ENCODE measurements at regions not wholly inside any gene's neighbourhood (a gene's known extent, or its start where the extent isn't known, plus 50 kb on each side); places are given as distances from the start of the nearest gene placed in this dataset.
"Not testable (repeated sequence)": the region's sequence is repeated elsewhere in the genome, so short reads cannot be mapped to it uniquely, and the experiment has no call there.

DNA sequence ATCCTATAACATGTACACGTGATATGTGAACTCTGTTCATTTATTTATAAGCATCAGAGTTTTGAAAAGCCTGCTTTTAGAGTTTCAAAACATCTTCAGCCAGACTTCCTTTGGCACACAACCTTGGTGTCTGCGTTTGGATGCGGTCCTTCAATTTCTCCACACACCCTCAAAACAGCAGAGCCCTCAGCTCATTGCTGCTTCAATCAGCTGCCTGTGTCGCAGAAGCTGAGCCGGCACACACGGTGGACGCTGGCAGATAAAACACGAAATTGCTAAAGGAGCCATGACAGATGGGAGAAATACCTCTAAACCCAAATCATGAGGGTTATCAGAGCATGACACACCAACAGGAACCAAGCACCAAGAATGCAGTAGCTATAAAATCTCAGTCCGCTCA is 396.4 kb upstream of the AKR1E2 start:
- intact Hi-C loops (cut with DNase I) = no loop called here
- DNase-seq = peak in 1 of 10 donors; percentile 42

DNA sequence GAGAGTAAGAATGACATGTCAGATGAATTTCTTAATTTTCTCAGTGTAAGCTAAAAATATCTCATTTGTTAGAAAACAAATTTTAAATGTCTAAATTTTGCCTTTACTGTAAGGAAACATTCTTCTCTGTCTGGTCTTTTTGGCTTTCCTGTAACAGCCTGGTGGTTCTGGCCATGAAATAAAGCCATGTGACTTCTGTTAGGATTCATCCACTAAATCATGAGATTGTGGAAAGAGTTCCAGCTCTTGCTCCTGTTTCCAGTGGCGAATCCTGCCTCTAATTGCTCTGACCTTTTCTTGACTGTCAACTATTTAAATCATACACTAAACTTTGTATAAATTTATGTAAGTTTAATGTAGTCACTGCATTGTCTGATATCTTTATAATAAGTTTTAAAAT is 398.5 kb upstream of the AKR1E2 start:
- intact Hi-C loops (cut with DNase I) = no loop called here
- no peak for DNase-seq

DNA sequence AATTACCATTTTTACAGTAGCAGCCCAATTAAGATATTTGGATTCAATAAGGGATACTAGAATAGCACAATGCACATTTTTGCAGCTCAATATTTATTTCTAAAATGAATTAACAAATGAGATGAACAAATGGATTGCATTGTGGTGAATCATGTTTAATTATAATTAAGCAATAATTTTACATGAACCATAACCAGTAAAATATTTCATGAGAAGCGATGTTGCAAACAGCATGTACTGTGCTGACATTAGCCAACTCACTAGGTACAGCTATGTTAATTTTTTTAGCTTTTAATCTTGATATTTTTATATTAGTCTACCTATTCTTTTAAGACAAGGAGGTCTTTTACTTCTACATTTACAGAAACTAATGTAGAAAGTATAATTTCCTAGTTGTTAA is 399.1 kb upstream of the AKR1E2 start:
- no peak for DNase-seq
- intact Hi-C loops (cut with DNase I) = no loop called here

DNA sequence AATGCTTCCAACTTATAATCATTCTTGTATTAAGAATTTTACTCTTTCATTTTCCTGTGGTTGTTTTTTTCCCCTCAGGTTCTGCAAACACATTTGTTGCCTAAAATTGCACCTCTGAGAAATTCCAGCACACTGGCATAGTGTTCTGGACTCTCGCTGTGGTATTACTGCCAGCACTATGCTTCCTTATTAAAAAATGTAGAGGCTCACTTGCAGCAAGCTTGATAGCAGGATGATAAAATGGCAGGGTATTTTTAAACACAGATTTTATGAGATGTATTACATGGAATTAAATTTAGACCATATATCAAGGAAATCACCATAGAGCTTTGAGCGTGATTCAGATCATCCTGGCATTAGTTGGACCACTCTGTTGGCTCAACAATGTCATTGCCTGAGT is 416.7 kb upstream of the AKR1E2 start:
- intact Hi-C loops (cut with DNase I) = no loop called here
- no peak for DNase-seq

DNA sequence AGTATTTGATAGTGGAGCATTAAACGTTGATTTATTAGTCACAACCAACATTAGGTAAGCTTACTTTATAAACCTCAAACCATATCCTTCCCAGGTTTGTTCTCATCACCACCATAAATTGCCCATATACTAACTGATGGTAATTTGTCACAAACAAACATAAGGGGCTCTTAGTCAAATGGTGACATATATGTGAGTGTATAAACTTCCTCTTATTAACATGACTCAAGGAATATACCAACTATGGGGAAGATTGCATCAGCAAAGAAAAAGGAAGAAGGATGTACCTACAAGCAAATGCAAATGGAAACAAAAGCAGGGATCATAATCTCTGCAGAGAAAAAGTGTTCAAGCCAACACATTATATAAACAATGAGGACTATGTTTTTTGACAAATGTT is 418.2 kb upstream of the AKR1E2 start:
- no peak for DNase-seq
- intact Hi-C loops (cut with DNase I) = no loop called here

DNA sequence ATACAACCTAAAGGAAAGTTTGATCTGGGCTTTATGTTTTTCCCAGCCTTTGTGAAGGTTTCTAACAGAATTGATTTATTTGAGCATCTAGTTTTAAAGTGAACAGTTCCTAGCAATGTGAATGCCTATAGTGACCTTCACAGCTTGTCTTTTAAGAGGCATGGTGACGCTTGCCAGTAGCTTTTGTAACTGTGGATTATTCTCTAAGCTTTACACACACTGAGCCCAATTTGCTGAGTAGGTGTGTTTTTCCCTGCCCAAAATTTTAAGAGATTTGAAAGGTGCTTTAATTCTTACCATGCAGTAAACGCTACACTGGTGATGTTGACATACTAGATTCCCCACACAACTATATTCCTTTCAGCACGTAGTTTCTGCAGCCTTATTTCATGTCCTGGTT is 420.2 kb upstream of the AKR1E2 start:
- DNase-seq = no peak
- intact Hi-C loops (cut with DNase I) = no loop called here

DNA sequence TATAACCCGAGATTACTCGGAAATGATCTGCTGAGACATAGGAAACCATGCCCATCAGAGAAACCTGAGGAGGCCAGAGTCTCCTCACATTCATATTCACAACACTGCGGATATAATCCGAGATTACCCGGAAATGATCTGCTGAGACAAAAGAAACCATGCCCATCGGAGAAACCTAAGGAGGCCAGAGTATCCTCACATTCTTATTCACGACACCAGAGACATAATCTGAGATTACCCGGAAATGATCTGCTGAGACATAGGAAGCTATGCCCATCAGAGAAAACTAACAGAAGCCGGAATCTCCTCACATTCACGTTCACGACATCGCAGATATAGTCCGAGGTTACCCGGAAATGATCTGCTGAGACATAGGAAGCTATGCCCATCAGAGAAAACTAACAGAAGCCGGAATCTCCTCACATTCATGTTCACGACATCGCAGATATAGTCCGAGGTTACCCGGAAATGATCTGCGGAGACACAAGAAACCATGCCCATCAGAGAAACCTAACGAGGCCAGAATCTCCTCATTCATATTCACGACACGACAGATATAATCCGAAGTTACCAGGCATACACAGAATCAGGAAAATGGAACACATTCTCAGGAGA is 422.3 kb upstream of the AKR1E2 start:
- intact Hi-C loops (cut with DNase I) = no loop called here
- DNase-seq = no peak

DNA sequence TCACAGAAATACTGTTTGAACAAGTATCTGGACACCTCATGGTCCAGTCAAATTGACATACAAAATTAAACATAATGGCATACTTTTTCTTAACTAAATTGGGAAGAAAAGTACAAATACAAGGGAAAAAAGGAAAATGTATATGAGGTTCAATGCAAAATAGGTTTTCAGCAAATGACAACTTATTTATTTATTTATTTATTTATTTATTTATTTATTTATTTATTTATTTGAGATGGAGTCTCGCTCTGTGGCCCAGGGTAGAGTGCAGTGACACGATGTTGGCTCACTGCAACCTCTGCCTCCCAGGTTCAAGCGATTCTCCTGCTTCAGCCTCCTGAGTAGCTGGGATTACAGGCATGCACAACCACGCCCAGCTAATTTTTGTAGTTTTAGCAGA is 424.9 kb upstream of the AKR1E2 start:
- intact Hi-C loops (cut with DNase I); DNase-seq: not testable (repeated sequence)

DNA sequence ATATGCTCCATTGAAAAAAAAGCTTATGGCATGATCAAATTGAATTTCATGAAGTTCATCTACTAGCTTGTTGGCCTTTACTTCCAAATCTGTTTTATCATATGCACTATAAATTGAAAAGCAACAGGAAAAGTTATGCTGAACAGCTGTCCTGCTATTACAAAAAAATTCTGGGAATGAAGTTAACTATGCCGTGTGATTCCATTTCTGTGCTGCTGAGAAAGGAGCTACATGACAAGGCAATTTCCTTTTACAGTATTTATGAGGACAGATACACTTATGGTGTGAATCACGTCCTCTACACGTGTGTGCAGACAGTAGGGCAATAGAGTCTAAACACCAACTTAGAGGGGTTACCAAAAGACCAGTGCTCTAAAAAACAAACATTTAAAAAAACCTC is 426.5 kb upstream of the AKR1E2 start:
- no peak for DNase-seq
- intact Hi-C loops (cut with DNase I) = no loop called here

DNA sequence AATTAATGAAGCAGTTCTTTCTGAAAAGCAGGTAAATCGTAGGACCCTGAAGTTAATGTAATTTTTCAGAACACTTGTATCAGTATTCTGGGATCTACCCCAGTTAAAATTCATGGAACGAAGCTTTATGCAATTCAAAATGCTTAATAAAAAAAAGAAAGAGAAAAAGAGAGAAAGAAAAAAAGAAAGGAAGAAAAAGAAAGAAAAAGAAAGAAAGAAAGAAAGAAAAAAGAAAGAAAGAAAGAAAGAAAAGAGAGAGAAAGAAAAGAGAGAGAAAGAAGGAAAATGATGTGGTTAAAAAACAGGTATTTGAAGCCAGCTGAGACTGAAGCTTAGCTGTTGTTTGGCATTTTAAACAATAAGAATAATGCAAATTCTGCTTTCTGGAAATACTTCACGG is 427.4 kb upstream of the AKR1E2 start:
- intact Hi-C loops (cut with DNase I) = no loop called here
- DNase-seq = no peak

DNA sequence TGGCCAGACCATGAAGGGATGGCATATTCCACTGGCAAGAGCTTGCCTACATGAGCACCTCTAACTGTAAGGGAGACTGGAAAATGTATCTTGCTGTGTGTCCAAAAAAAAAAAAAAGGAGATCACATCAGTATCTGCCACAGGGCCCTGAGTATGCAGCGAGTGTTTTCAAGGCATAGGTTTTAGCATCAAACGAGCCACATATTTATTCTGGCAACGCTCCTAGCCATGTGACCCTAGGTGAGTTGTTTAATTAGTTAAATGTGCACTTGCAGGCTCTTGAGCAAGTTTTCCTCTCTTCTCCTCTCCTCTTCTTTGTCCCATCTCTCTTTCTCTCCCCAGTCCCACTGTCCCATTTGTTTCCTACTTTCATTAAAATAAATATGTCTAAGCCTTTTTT is 428.7 kb upstream of the AKR1E2 start:
- intact Hi-C loops (cut with DNase I) = no loop called here
- no peak for DNase-seq

DNA sequence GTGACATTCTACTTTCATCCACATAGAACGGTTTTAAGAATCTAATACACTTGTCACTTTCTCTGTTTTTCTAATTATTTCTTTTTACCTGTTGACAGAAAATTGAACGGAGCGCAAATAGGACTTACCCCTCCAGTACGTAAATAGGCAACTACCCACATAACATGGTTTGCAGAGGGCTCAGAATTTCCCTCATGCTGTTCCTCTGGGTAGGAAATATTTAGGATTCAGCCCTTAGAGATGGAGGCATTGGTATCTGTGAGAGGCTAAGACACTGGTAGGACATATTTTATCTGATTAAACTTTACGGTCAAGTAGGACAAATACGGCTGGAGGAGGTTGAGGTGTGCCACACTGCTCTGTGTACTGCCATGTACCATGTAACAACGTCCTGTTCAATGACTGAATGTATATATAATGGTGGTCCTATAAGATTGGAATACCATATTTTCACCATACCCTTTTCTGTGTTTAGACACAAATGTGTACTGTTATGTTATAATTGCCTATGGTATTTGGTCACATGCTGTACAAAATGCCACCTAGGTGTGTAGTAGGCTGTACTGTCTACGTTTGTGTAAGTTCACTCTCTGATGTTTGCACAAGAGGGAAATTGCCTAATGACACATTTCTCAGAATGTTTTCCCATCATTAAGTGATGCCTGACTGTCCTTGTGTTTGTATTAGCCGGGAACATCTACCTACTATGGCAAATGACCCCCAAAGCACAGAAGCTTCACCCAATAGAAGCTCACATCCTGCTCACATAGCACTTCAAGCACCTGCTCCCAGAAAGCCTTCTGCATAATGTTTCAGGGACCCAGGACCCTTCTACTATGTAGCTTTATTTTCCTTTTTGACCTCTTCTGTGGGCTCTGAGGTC is 429.4 kb upstream of the AKR1E2 start:
- no peak for DNase-seq
- intact Hi-C loops (cut with DNase I) = no loop called here

DNA sequence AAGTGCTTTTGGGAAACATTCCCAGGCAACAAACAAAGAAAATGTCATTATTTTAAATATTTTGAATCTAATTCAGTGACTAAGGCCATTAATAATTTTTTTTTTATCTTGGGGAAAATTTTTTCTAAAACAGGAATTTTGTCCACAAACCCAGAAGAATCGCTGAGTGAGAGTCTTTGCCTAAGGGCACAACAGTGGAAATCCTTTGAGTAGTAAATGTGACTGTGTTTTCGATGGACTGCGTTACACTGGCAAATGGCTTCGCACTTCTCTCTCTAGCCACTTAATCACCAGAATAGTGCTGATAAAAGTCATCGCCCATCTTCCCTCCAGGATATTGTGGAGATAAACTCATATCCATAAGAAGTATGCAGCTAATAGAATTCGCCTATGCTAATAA is 430.3 kb upstream of the AKR1E2 start:
- intact Hi-C loops (cut with DNase I) = no loop called here
- DNase-seq = no peak

DNA sequence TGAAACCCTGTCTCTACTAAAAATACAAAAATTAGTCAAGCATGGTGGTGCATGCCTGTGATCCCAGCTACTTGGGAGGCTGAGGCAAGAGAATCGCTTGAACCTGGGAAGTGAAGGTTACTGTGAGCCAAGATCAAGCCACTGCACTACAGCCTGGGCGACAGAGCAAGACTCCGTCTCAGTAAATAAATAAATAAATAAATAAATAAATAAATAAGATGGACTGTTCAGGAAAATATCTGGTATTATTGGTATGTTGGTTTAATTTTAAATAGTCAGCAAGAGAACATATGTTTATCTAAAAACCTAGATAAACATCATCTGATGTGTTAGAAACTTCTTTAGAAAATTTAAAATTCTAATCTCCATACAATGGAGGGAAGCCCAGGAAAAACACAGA is 431.6 kb upstream of the AKR1E2 start:
- intact Hi-C loops (cut with DNase I); DNase-seq: not testable (repeated sequence)

DNA sequence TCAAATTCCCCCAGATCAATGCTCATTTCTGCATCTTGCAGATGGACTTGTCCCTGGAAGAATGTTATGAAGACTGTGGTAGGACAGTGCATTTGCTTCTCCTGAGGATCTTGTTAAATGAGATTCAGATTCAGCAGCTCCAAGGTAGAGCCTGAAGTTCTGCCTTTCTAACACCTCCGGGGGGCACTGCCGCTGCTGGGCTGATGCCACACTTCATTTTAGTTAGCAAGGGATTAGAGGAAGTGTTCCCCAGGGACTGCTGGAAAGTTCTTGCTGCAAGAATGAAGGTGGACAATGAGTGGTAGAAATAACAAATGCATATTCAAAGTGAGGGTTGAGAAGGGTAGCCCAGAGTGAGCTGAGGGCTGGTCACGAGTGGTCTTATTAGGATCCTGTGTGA is 434.3 kb upstream of the AKR1E2 start:
- no peak for DNase-seq
- intact Hi-C loops (cut with DNase I) = no loop called here

DNA sequence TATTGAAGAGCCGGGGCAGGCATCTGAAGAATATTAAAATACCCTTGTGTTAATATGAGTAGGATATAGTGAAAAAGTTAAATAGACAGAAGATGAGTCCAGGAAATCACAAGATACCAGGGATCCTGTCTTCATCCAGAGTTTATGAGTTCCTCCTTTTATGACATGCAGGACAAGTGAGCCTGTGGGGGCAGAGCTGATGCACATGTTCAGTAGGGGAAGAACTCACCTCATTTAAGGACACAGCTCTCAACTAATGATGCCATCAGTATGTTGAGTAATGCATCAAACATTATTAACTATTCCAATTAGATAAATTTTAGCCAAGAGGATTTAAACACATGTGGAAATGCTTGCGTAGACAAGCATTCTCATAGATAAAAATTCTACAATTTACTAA is 435.8 kb upstream of the AKR1E2 start:
- DNase-seq = no peak
- intact Hi-C loops (cut with DNase I) = no loop called here

DNA sequence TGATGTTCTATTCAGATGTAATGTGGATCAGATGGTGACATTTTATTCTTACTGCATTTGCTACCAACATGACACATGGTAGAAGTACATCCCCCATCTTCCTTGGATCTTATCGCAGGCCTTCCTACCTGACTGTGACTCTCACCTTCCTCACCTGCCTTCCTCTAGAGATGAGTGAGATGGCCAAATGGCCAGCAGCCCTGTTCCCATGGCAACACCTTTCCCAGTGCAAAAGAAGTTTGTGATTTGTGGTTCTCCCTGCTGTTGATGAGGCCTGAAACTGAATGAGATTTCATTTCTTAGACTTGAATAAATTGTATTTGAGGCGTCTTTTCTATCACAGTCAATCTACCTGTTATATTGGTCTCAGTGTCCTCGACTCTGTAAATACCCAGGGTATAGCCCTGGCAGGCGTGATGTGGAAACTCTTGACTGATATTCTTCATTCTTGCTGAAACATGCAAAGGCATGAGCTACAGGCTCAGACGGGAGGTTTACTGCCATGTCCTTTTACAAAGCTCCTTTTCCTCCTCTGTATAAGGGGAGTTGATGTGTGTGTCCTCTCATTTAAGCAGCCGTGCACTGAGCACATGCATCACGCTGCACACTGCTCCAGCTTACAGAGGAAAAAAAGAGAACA is 440.7 kb upstream of the AKR1E2 start:
- intact Hi-C loops (cut with DNase I) = no loop called here
- no peak for DNase-seq

DNA sequence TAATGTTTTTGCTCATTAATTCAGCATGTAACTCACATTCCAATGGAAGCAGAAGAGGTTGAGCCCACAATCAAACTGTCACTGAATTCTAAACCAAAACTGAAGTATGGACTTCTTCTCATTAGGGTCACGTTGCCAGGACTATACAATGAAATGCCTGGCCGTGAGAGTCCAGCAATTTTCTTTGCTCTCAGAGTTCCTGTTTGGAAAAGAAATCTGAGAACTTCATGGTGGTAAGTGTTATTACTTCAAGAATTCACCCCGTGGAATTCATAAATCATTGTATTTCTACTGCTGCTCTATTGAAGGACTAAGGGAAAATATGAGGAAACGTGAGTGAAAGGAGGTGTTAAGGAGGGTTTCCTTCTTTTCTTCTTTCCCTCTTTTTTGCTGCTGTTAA is 441.8 kb upstream of the AKR1E2 start:
- intact Hi-C loops (cut with DNase I) = no loop called here
- no peak for DNase-seq

DNA sequence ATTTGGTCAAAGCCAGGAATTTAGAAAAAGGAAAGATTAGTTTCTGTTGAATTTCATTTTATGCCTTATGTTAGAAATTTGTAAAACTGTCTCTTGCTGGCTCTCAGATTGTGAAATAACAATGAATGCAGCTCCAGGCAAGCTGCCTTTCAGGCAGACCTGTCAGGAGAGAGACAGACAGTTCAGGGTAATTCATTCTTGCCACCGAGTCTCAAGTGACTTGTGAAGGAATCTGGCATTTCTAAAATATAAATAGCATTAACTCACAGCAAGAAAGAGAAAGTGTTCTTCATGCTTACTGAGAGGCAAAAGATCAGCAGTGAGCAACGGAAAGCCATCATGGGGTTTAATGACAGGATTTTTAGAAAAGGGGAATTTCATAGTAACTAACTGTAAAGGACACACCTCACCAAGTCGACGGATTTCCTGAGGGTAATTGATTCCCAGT is 442.3 kb upstream of the AKR1E2 start:
- no peak for DNase-seq
- intact Hi-C loops (cut with DNase I) = no loop called here

DNA sequence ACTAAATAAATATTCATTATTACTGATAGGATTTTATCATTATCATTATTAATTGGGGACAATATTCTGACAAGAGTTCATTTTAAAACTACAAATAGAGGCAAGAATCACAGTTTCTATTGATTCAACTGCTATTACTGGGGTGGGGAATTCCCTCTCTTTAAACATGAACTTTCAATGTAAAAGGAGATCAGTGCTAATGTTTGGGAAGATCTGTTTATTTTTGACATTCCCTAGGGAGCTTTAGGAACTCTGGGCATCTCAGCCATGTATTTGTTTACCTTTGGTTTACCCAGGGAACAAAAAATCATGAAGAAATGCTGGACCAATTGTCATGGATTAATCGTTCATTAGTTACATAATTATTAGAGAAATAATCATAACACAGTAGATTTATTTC is 443.2 kb upstream of the AKR1E2 start:
- DNase-seq = no peak
- intact Hi-C loops (cut with DNase I) = no loop called here

DNA sequence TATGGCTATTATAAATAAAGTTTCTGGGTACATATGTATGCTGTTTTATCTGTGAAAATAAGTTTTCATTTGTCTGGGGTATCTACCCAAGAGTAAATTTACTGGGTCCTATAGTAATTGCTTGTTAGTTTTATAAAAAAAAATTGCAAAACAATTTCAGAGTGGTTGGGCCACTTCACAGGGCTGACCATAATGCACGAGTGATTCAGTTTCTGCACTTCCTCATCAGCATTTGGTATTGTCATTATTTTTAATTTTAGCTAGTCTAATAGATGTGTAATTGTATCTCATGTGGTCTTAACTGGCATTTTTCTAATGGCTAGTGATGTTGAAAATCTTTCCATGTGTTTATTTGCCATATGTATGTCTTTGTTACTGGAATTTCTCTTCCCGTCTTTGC is 452.4 kb upstream of the AKR1E2 start:
- no peak for DNase-seq
- intact Hi-C loops (cut with DNase I) = no loop called here

DNA sequence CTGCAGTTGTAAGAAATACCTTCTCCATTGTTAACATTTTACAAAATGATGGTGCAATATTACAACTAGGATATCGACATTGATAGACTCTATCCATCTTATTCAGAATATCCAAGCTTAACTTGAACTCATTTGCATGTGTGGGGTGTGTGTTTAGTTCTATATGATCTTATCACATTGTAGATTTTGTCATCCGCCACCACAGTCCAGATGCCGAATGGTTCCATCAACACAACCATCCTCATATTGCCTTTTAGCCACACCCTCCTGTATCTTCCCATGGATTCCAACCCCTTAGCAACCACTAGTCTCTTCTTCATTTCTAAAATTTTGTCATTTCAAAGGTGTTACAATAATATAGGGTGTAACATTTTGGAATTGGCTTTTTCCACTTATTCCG is 452.9 kb upstream of the AKR1E2 start:
- DNase-seq = no peak
- intact Hi-C loops (cut with DNase I) = no loop called here
